ENCODE measurements at regions not wholly inside any gene's neighbourhood (a gene's known extent, or its start where the extent isn't known, plus 50 kb on each side); places are given as distances from the start of the nearest gene placed in this dataset.

GRCh38 chr4:89416960-89417359 lies 109.4 kb upstream of the GPRIN3 start:
- DNase-seq, result no peak

GRCh38 chr4:89413518-89413917 lies 105.9 kb upstream of the GPRIN3 start:
- DNase-seq, result no peak

- no peak for DNase-seq
Observed at GRCh38 chr4:89411539-89412309, 104.1 kb upstream of the GPRIN3 start.

- no peak for DNase-seq
Observed at GRCh38 chr4:89410687-89411086, 103.1 kb upstream of the GPRIN3 start.

- DNase-seq, result no peak
Observed at GRCh38 chr4:89404530-89404929, 96.9 kb upstream of the GPRIN3 start.

GRCh38 chr4:89403826-89404225 lies 96.2 kb upstream of the GPRIN3 start:
- DNase-seq, result no peak

GRCh38 chr4:89400287-89401035 lies 92.9 kb upstream of the GPRIN3 start:
- DNase-seq, result no peak

GRCh38 chr4:89398644-89399043 lies 91.0 kb upstream of the GPRIN3 start:
- no peak for DNase-seq

GRCh38 chr4:89398146-89398545 lies 90.5 kb upstream of the GPRIN3 start:
- DNase-seq, result no peak

GRCh38 chr4:89397441-89397840 lies 89.8 kb upstream of the GPRIN3 start:
- no peak for DNase-seq

- DNase-seq, result no peak
Observed at GRCh38 chr4:89382439-89382838, 74.8 kb upstream of the GPRIN3 start.

GRCh38 chr4:89380980-89381379 lies 73.4 kb upstream of the GPRIN3 start:
- no peak for DNase-seq

- DNase-seq, result no peak
Observed at GRCh38 chr4:89379511-89380044, 72.0 kb upstream of the GPRIN3 start.

- DNase-seq, result no peak
Observed at GRCh38 chr4:89373394-89373793, 65.8 kb upstream of the GPRIN3 start.

GRCh38 chr4:89371614-89372013 lies 64.0 kb upstream of the GPRIN3 start:
- no peak for DNase-seq

GRCh38 chr4:89369581-89369980 lies 62.0 kb upstream of the GPRIN3 start:
- DNase-seq, result no peak

- DNase-seq, result no peak
Observed at GRCh38 chr4:89368861-89369260, 61.3 kb upstream of the GPRIN3 start.

GRCh38 chr4:89365776-89366175 lies 58.2 kb upstream of the GPRIN3 start:
- DNase-seq, result no peak

- no peak for DNase-seq
Observed at GRCh38 chr4:89365375-89365774, 57.8 kb upstream of the GPRIN3 start.

- DNase-seq, result no peak
Observed at GRCh38 chr4:89364541-89364940, 56.9 kb upstream of the GPRIN3 start.

- no peak for DNase-seq
Observed at GRCh38 chr4:89363786-89364185, 56.2 kb upstream of the GPRIN3 start.

GRCh38 chr4:89358935-89359638 lies 51.5 kb upstream of the GPRIN3 start:
- no peak for DNase-seq

GRCh38 chr4:89357787-89358186 lies 50.2 kb upstream of the GPRIN3 start:
- DNase-seq, result no peak
